HFFc6 (cell line): ENCODE measurements at regions not wholly inside any gene's neighbourhood (a gene's known extent, or its start where the extent isn't known, plus 50 kb on each side); places are given as distances from the start of the nearest gene placed in this dataset.
A peak's percentile ranks its signal among the peaks of the same experiment; 100 is the strongest.

Source experiments
- DNase-seq: peaks from one replicate; pipeline ENCODE4 v3.0.0-alpha.2; 2018
- H3K27ac Mint-ChIP-seq: 2 replicates; pipeline ENCODE4 v1.8.0; 2020; ENCODE audit warnings: mild to moderate bottlenecking, mixed read lengths
- H3K27me3 Mint-ChIP-seq: 2 replicates; pipeline ENCODE4 v1.8.0; 2021; ENCODE audit warnings: mild to moderate bottlenecking, moderate library complexity, mixed read lengths; ENCODE audit not compliant: insufficient read depth
- H3K36me3 Mint-ChIP-seq: 2 replicates; pipeline ENCODE4 v1.8.0; 2021; ENCODE audit warnings: low read depth, mixed read lengths
- H3K4me1 Mint-ChIP-seq: 2 replicates; pipeline ENCODE4 v1.8.0; 2020; ENCODE audit warnings: low read depth, mixed read lengths
- H3K4me3 Mint-ChIP-seq: 2 replicates; pipeline ENCODE4 v1.8.0; 2020; ENCODE audit warnings: mild to moderate bottlenecking, moderate library complexity, mixed read lengths
- H3K9me3 Mint-ChIP-seq: 2 replicates; pipeline ENCODE4 v1.8.0; 2020; ENCODE audit warnings: mild to moderate bottlenecking, mixed read lengths
- CTCF ChIP-seq: fragments of 200-600 bp; sonication (generic); IDR thresholded peaks from 2 replicates; pipeline ENCODE4 v1.5.0; 2021; ENCODE audit warnings: antibody characterized with exemption, mild to moderate bottlenecking

GRCh38 chr10:44689368-44689767 lies 221.8 kb upstream of the TMEM72 start:
- H3K27me3 Mint-ChIP-seq = no peaks in the 10 kb centered on the region
- peak; percentile 14 for DNase-seq

GRCh38 chr10:44696496-44696895 lies 214.6 kb upstream of the TMEM72 start:
- peaks cover 21% of the 10 kb centered on the region for H3K4me1 Mint-ChIP-seq
- DNase-seq = peak; percentile 78
- peak overlapping the region; percentile 99 for H3K27ac Mint-ChIP-seq
- no peaks in the 10 kb centered on the region for H3K27me3 Mint-ChIP-seq
- H3K4me3 Mint-ChIP-seq = peak overlapping the region; percentile 75
- peaks cover 16% of the 10 kb centered on the region for H3K9me3 Mint-ChIP-seq
- no peak for TF ChIP-seq CTCF
- H3K36me3 Mint-ChIP-seq = peaks cover 17% of the 10 kb centered on the region

More at GRCh38 chr10:44689368-44689767, 221.8 kb upstream of the TMEM72 start:
- no peaks in the 10 kb centered on the region for H3K36me3 Mint-ChIP-seq
- TF ChIP-seq CTCF = peak; percentile 66
- H3K4me3 Mint-ChIP-seq = no peak overlapping the region
- no peaks in the 10 kb centered on the region for H3K9me3 Mint-ChIP-seq
- no peaks in the 10 kb centered on the region for H3K4me1 Mint-ChIP-seq
- no peak overlapping the region for H3K27ac Mint-ChIP-seq

GRCh38 chr10:44697116-44697515 lies 214.0 kb upstream of the TMEM72 start:
- Mint-ChIP-seq H3K27ac (peak overlapping the region; percentile 99), H3K36me3 (peaks cover 22% of the 10 kb centered on the region), H3K27me3 (no peaks in the 10 kb centered on the region), H3K4me1 (peaks cover 21% of the 10 kb centered on the region), H3K4me3 (peak overlapping the region; percentile 75), H3K9me3 (peaks cover 21% of the 10 kb centered on the region)
- no peak for TF ChIP-seq CTCF
- no peak for DNase-seq

- H3K9me3 Mint-ChIP-seq = peaks cover 33% of the 10 kb centered on the region
- H3K27ac Mint-ChIP-seq = peak overlapping the region; percentile 81
- no peak for DNase-seq
- H3K36me3 Mint-ChIP-seq = peaks cover 32% of the 10 kb centered on the region
- H3K4me1 Mint-ChIP-seq = peaks cover 53% of the 10 kb centered on the region
- peak overlapping the region; percentile 53; the same call in 1 of the 2 replicates for H3K4me3 Mint-ChIP-seq
- TF ChIP-seq CTCF = no peak
- H3K27me3 Mint-ChIP-seq = no peaks in the 10 kb centered on the region
Observed at GRCh38 chr10:44702531-44702930, 208.6 kb upstream of the TMEM72 start.

- H3K9me3 Mint-ChIP-seq = peaks cover 33% of the 10 kb centered on the region
- H3K27ac Mint-ChIP-seq = peak overlapping the region; percentile 81
- H3K4me3 Mint-ChIP-seq = peak overlapping the region; percentile 53
- peak; percentile 33 for TF ChIP-seq CTCF
- no peaks in the 10 kb centered on the region for H3K27me3 Mint-ChIP-seq
- peaks cover 32% of the 10 kb centered on the region for H3K36me3 Mint-ChIP-seq
- peaks cover 63% of the 10 kb centered on the region for H3K4me1 Mint-ChIP-seq
- peak; percentile 80 for DNase-seq
Observed at GRCh38 chr10:44703241-44704155, 207.6 kb upstream of the TMEM72 start.
